Mucosa of descending colon (tissue), 3 donors: ENCODE measurements at regions not wholly inside any gene's neighbourhood (a gene's known extent, or its start where the extent isn't known, plus 50 kb on each side); places are given as distances from the start of the nearest gene placed in this dataset.
A peak's percentile ranks its signal among the peaks of the same experiment; 100 is the strongest.
"Not testable (repeated sequence)": the region's sequence is repeated elsewhere in the genome, so short reads cannot be mapped to it uniquely, and the experiment has no call there.

ENCODE experiments used
- ATAC-seq: fragments of 200-7000 bp; cut with Tn5 transposase; one replicate; pipeline ENCODE4 v1.9.1; 2020; ENCODE audit warnings: mild to moderate bottlenecking, moderate library complexity
- DNase-seq, 3 donors: peaks; one replicate each; pipeline ENCODE4 v3.0.0-alpha.2; 2020
- H3K36me3 ChIP-seq: fragments of 200-600 bp; one replicate; pipeline ENCODE4 v1.8.0; 2021; ENCODE audit warnings: low read depth, mild to moderate bottlenecking
- H3K4me1 ChIP-seq: fragments of 200-600 bp; one replicate; pipeline ENCODE4 v1.8.0; 2021; ENCODE audit warnings: low read depth, mild to moderate bottlenecking
- H3K4me3 ChIP-seq: fragments of 200-600 bp; one replicate; pipeline ENCODE4 v1.8.0; 2021; ENCODE audit warnings: mild to moderate bottlenecking
- H3K9me3 ChIP-seq: fragments of 200-600 bp; one replicate; pipeline ENCODE4 v1.8.0; 2021; ENCODE audit warnings: mild to moderate bottlenecking
- intact Hi-C, 2 donors: fragments of 100-400 bp; cut with DNase I in 1 of 2; cut with micrococcal nuclease in 1 of 2; formaldehyde crosslinking; loops; one replicate each; pipeline versions ENCODE4 v1.11.0 to v1.11.1; 2022; cut with DNase I, micrococcal nuclease
- TF ChIP-seq, protein P1 (sequence below): fragments of 200-600 bp; IDR thresholded peaks from one replicate; pipeline ENCODE4 v1.8.0; 2022; ENCODE audit warnings: antibody characterized with exemption, mild to moderate bottlenecking
- donor health status: DM: no; HTN: no; CAD: no; lungs with moderate emphysema.
- donor health status: DM: no; HTN: no; CAD: no.
- donor health status: DM: no; HTN: yes; CAD: no.

DNA sequence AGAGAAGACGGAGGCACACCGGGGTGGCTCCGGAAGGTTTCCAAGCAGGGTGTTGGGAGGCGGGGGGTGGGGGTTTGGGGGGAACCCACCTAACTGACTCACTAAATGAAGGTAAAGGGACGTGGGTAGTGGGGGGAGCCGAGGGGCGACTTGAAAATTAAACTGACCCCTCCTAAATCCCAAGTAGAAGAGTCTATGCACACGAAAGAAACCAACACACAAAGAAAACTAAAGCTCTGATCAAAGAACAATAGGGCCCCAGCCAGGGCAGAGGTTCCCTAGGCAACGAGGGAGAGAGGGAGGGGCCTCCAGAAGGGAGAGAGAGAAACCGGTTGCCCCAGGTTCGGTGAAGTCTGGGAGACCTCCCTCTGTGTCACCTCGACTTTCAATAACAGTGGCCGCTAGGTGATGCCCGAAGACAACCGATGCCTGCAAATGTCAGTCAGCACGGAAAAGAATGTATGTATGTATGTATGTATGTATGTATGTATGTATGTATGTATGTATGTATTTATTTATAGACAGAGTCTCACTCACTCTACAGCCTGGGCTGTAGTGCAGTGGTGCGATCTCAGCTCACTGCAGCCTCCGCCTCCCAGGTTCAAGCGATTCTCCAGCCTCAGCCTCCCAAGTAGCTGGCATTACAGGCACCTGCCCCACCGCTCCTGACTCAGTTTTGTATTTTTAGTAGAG is 106.7 kb upstream of the ANKRD30BL start:
- H3K4me3 ChIP-seq, H3K4me1 ChIP-seq, intact Hi-C loops, H3K36me3 ChIP-seq, H3K9me3 ChIP-seq: not testable (repeated sequence)
- TF ChIP-seq, protein P1, sequence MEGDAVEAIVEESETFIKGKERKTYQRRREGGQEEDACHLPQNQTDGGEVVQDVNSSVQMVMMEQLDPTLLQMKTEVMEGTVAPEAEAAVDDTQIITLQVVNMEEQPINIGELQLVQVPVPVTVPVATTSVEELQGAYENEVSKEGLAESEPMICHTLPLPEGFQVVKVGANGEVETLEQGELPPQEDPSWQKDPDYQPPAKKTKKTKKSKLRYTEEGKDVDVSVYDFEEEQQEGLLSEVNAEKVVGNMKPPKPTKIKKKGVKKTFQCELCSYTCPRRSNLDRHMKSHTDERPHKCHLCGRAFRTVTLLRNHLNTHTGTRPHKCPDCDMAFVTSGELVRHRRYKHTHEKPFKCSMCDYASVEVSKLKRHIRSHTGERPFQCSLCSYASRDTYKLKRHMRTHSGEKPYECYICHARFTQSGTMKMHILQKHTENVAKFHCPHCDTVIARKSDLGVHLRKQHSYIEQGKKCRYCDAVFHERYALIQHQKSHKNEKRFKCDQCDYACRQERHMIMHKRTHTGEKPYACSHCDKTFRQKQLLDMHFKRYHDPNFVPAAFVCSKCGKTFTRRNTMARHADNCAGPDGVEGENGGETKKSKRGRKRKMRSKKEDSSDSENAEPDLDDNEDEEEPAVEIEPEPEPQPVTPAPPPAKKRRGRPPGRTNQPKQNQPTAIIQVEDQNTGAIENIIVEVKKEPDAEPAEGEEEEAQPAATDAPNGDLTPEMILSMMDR = peak; percentile 22
- ATAC-seq (peak; percentile 55), DNase-seq (peak; percentile 73 to 84 (median 80))

DNA sequence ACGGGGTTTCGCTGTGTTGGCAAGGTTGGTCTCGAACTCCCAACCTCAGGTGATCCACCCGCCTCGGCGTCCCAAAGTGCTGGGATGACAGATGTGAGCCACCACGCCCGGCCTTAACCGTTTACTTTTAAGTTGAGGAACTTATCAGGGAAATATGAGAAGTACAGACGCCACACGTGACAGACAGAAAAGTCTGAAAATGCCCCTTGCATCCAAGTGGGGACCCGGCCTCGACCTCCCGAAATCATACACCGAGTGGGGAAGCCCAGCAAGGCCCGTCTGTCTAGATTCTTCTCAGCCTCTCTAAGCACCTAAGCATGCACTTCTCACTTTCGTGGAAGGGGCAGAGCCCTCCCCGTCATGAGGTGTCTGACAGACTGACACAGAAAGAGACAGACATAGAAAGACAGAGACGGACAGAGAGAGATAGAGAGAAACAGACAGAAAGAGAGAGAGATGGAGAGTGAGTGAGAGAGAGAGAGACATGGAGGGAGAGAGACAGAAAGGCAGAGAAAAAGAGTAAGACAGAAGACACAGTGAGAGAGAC is 107.3 kb upstream of the ANKRD30BL start:
- no peaks in the 10 kb centered on the region for H3K4me1 ChIP-seq
- intact Hi-C loops = no loop called here
- no peaks in the 10 kb centered on the region for H3K36me3 ChIP-seq
- TF ChIP-seq, protein P1 = no peak
- no peaks in the 10 kb centered on the region for H3K9me3 ChIP-seq
- H3K4me3 ChIP-seq = no peak overlapping the region
- no peak for DNase-seq
- no peak for ATAC-seq

DNA sequence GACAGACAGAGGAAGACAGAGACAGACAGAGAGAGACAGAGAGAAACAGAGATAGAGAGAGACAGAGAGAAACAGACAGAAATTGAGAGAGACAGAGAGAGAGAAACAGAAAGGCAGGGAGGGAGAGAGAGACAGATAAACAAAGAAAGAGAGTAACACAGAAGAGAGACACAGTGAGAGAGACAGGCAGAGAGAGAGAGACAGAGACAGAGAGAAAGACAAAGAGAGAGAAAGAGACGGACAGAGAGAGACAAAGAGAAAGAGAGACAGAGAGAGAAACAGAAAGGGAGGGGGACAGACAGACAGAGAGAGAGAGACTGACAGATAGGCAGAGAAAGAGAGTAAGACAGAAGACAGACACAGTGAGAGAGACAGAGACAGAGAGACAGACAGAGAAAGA is 108.5 kb upstream of the ANKRD30BL start:
- no peaks in the 10 kb centered on the region for H3K9me3 ChIP-seq
- TF ChIP-seq, protein P1 = no peak
- no peak overlapping the region for H3K4me3 ChIP-seq
- no peak for DNase-seq
- no peaks in the 10 kb centered on the region for H3K4me1 ChIP-seq
- intact Hi-C loops = no loop called here
- ATAC-seq = no peak
- H3K36me3 ChIP-seq = no peaks in the 10 kb centered on the region

DNA sequence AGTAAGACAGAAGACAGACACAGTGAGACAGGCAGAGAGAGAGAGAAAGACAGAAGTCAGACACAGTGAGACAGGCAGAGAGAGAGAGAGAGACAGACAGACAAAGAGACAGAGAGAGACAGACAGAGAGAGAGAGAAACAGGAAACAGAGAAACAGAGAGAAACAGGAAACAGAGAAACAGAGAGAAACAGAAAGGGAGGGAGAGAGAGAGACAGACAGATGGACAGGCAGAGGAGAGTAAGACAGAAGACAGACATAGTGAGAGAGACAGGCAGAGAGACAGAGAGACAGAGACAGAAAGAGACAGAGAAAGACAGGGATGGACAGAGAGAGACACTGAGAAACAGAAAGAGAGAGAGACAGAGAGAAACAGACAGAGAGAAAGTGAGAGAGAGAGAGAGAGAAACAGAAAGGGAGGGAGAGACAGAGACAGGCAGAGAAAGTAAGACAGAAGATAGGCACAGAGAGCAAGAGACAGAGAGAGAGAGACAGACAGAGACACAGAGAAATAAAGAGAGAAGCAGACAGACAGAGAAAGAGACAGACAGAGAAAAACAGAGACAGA is 109.3 kb upstream of the ANKRD30BL start:
- intact Hi-C loops = no loop called here
- Histone ChIP-seq H3K4me3 (no peak overlapping the region), H3K36me3 (no peaks in the 10 kb centered on the region), H3K4me1 (no peaks in the 10 kb centered on the region), H3K9me3 (no peaks in the 10 kb centered on the region)
- ATAC-seq (no peak), DNase-seq (no peak)
- TF ChIP-seq, protein P1 = no peak

DNA sequence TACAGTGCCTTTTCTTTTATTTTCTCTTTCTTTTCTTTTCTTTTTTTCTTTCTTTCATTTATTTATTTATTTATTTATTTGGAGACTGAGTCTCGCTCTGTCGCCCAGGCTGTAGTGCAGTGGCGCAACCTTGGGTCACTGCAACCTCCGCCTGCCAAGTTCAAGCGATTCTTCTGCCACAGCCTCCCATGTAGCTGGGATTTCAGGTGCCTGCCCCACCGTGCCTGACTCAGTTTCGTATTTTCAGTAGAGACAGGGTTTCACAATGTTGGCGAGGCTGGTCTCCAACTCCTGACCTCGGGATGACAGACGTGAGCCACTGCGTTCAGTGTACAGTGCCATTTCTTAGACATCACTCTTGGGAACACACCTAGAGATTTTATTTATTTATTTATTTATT is 110.0 kb upstream of the ANKRD30BL start:
- H3K36me3 ChIP-seq, H3K4me1 ChIP-seq, ATAC-seq, H3K4me3 ChIP-seq, intact Hi-C loops, H3K9me3 ChIP-seq, DNase-seq: not testable (repeated sequence)

DNA sequence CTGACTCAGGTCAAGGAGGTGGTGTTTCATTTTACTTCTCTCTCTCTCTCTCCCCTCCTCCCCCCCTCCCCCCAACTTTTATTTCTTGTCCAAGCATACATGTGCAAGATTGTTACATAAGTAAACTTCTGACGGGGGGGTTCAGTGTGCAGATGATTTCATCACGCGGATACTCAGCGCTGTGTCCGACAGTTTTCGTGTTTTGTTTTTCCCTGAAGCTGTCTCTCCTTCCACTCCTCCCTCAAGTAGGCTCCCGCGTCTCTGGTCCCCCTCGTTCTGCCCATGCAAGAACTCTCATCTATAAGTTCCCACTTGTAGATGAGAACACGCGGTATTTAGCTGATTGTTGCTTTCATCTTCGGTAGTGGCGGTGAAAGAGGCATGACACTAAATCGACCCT is 111.0 kb upstream of the ANKRD30BL start:
- intact Hi-C loops = no loop called here
- no peaks in the 10 kb centered on the region for H3K36me3 ChIP-seq
- DNase-seq (no peak), ATAC-seq (no peak)
- no peaks in the 10 kb centered on the region for H3K9me3 ChIP-seq
- H3K4me1 ChIP-seq = no peaks in the 10 kb centered on the region
- H3K4me3 ChIP-seq = no peak overlapping the region
- TF ChIP-seq, protein P1 = no peak

DNA sequence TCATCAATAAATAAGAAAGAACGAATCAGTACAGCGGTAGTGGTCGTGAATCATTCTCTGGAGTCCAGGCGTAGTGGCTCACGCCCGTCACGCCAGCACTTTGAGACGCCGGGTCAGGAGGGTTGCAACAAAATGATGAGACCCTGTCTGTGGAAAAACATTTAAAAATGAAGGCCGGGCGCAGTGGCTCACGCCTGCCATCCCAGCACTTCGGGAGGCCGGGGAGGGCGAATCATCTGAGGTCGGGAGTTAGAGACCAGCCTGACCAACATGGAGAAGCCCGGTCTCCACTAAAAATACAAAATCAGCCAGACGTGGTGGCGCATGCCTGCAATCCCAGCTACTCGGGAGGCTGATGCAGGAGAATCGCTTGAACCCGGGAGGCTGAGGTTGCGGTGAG is 111.8 kb upstream of the ANKRD30BL start:
- H3K4me1 ChIP-seq, intact Hi-C loops, H3K4me3 ChIP-seq, H3K36me3 ChIP-seq, H3K9me3 ChIP-seq, DNase-seq, ATAC-seq: not testable (repeated sequence)
